Ascending aorta (tissue), 2 donors: ENCODE measurements at regions not wholly inside any gene's neighbourhood (a gene's known extent, or its start where the extent isn't known, plus 50 kb on each side); places are given as distances from the start of the nearest gene placed in this dataset.

Source experiments
- DNase-seq, 2 donors: peaks; one replicate each; pipeline ENCODE4 v3.0.0-alpha.2; 2019; ENCODE audit warnings: low spot score in 2 of 2
- H3K27ac ChIP-seq, 2 donors: fragments of 200-600 bp; sonication (generic); one replicate each; pipeline ENCODE4 v1.5.1; 2016 to 2017; ENCODE audit warnings: mild to moderate bottlenecking in 1 of 2
- H3K27me3 ChIP-seq: fragments of 200-600 bp; sonication (generic); one replicate; pipeline ENCODE4 v1.5.1; 2017
- H3K36me3 ChIP-seq, 2 donors: fragments of 200-600 bp; sonication (generic); one replicate each; pipeline ENCODE4 v1.5.1; 2016
- H3K4me1 ChIP-seq, 2 donors: fragments of 200-600 bp; sonication (generic); one replicate each; pipeline ENCODE4 v1.5.1; 2016 to 2017; ENCODE audit warnings: mild to moderate bottlenecking in 1 of 2
- H3K4me3 ChIP-seq, 2 donors: fragments of 200-600 bp; sonication (generic); one replicate each; pipeline ENCODE4 v1.5.1; 2016 to 2017; ENCODE audit warnings: mild to moderate bottlenecking in 1 of 2
- H3K9me3 ChIP-seq, 2 donors: fragments of 200-600 bp; sonication (generic); one replicate each; pipeline ENCODE4 v1.5.1; 2016
- intact Hi-C: fragments of 100-400 bp; cut with DNase I; formaldehyde crosslinking; loops from one replicate; pipeline ENCODE4 v1.15.1; 2023
- TF ChIP-seq, protein P1 (sequence below), 3 experiments: fragments of 200-600 bp in 2 of 3; fragments of 450-650 bp in 1 of 3; sonication (generic) in 2 of 3; IDR thresholded peaks; one replicate each; pipeline ENCODE4 v1.5.1; 2016 to 2019; ENCODE audit warnings: antibody characterized with exemption in 3 of 3, mild to moderate bottlenecking in 1 of 3, moderate library complexity in 1 of 3

DNA sequence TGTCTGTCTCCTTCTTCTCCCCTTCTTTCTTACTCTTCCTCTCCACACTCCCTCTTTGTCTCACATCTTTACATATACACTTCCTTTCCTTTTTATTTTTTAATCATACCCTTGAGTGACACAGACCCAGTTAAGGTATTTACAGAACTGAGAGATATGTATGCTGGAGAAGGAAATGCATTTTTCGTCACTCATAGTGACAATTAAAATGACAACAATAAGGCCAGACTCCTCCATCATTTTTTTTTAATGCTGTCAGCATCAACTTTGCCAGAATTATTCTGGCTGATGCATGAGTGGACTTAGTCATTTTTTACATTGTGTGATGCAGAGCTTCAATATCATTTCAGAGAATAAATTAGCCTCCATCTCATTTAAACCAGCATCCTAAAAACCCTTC is 272.9 kb downstream of the TMEM38B start:
- no peaks in the 10 kb centered on the region for H3K36me3 ChIP-seq
- no peak for DNase-seq
- H3K4me1 ChIP-seq: no peaks in the 10 kb centered on the region
- H3K27me3 ChIP-seq: no peaks in the 10 kb centered on the region
- no peaks in the 10 kb centered on the region for H3K9me3 ChIP-seq
- TF ChIP-seq, protein P1, sequence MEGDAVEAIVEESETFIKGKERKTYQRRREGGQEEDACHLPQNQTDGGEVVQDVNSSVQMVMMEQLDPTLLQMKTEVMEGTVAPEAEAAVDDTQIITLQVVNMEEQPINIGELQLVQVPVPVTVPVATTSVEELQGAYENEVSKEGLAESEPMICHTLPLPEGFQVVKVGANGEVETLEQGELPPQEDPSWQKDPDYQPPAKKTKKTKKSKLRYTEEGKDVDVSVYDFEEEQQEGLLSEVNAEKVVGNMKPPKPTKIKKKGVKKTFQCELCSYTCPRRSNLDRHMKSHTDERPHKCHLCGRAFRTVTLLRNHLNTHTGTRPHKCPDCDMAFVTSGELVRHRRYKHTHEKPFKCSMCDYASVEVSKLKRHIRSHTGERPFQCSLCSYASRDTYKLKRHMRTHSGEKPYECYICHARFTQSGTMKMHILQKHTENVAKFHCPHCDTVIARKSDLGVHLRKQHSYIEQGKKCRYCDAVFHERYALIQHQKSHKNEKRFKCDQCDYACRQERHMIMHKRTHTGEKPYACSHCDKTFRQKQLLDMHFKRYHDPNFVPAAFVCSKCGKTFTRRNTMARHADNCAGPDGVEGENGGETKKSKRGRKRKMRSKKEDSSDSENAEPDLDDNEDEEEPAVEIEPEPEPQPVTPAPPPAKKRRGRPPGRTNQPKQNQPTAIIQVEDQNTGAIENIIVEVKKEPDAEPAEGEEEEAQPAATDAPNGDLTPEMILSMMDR (IDR thresholded peaks at IDR 0.05): no peak
- no peak overlapping the region for H3K27ac ChIP-seq
- H3K4me3 ChIP-seq: no peak overlapping the region
- intact Hi-C loops: no loop called here

DNA sequence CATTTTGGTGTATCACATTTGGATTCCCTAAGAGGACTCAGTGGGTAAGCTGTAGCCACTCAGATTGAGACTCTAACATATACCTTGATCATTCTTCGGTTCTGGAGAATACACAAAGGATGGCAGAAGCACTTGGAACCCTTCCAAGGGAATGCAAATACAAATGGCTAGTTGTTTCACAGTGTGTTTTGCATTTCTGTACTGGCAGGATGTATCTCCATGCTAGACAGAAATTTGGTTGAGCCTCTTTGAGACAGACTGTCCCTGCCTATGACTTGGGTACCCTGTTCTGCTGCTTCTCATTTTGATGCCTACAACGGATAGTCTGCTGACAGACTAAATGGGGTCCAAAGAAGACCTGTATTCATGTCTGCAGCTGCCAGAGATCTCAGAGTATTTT is 273.5 kb downstream of the TMEM38B start:
- Histone ChIP-seq H3K4me1 (no peaks in the 10 kb centered on the region), H3K9me3 (no peaks in the 10 kb centered on the region), H3K27me3 (no peaks in the 10 kb centered on the region), H3K36me3 (no peaks in the 10 kb centered on the region), H3K27ac (no peak overlapping the region), H3K4me3 (no peak overlapping the region)
- no peak for DNase-seq
- intact Hi-C loops: no loop called here
- TF ChIP-seq, protein P1 (IDR thresholded peaks at IDR 0.05): no peak

DNA sequence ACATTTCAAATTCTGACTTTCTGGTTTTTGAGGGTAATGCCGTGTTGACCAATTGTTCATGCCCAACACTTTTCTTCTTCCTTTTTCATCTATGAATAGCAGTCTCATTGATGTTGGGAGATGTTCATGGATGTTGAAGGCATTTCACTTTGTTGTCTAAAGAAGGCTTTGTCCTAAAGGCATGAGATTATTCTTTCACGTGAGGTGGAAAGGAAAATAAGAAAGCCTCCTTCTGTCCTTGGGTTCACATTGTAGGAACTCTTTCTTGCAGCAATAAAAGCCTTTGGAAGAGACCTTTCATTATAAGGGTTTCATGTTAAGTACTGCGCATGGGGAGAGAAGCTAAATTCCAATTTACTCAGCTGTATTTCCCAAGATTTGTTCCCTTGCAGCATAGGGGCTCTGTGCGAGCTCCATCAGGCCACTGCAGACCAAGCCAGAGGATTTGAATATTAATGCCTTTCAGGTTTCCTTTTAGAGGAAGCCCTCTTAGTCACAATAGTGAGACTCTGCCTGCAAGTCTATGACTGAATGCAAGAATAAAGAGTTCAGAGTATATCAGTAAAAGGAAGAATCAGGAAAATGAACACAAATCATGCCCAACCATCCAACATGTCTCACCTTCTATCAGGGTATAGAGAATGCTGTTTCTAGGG is 274.6 kb downstream of the TMEM38B start:
- H3K36me3 ChIP-seq: no peaks in the 10 kb centered on the region
- H3K4me1 ChIP-seq: no peaks in the 10 kb centered on the region
- TF ChIP-seq, protein P1 (IDR thresholded peaks at IDR 0.05): no peak
- no peak for DNase-seq
- H3K27me3 ChIP-seq: no peaks in the 10 kb centered on the region
- intact Hi-C loops: no loop called here
- H3K27ac ChIP-seq: no peak overlapping the region
- H3K4me3 ChIP-seq: no peak overlapping the region
- H3K9me3 ChIP-seq: no peaks in the 10 kb centered on the region

DNA sequence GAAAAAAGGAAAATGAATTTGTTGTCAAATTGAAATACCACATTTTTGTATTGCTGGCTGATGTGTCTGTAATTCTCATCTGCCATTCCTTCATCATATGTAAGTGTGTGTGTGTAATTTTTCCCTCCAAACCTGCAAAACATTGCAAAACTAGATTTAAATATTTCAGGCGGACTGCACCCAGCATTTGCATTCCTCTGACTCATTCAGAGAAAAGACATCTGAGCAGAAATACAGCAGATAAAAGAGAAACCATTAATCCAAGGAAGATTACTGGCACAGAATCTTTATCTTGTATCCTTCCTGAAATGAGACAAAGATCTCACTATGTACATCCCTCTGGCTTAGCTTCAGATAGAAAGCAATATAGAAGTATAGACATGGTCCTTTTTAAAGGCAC is 275.3 kb downstream of the TMEM38B start:
- intact Hi-C loops: no loop called here
- no peaks in the 10 kb centered on the region for H3K36me3 ChIP-seq
- no peak for DNase-seq
- H3K9me3 ChIP-seq: no peaks in the 10 kb centered on the region
- no peak overlapping the region for H3K4me3 ChIP-seq
- no peaks in the 10 kb centered on the region for H3K27me3 ChIP-seq
- no peak overlapping the region for H3K27ac ChIP-seq
- no peaks in the 10 kb centered on the region for H3K4me1 ChIP-seq
- TF ChIP-seq, protein P1 (IDR thresholded peaks at IDR 0.05): no peak

DNA sequence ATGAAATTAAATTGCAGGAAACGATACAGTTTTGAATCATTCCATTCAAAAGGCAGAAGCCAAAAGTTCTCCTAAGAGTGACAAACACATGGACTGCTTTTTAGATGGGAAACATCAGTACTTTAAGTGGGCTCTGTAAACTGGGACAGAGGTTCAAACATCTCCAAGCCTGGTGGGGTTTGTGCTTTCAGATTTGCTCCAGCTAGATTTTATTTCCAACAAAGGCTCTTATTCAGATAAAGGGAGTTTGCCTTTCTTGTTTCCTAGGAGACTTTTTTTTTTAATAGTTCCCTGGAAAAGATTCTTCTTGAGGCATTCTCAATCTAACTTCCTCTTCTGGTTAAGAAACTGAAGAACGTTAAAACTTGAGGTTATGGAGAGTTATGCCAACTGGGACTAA is 277.6 kb downstream of the TMEM38B start:
- H3K4me3 ChIP-seq: no peak overlapping the region
- H3K9me3 ChIP-seq: no peaks in the 10 kb centered on the region
- H3K27ac ChIP-seq: no peak overlapping the region
- no peaks in the 10 kb centered on the region for H3K36me3 ChIP-seq
- H3K4me1 ChIP-seq: no peaks in the 10 kb centered on the region
- intact Hi-C loops: no loop called here
- TF ChIP-seq, protein P1 (IDR thresholded peaks at IDR 0.05): no peak
- no peaks in the 10 kb centered on the region for H3K27me3 ChIP-seq
- DNase-seq: no peak
